GM19395 (cell line): ENCODE measurements at regions not wholly inside any gene's neighbourhood (a gene's known extent, or its start where the extent isn't known, plus 50 kb on each side); places are given as distances from the start of the nearest gene placed in this dataset.
"Not testable (repeated sequence)": the region's sequence is repeated elsewhere in the genome, so short reads cannot be mapped to it uniquely, and the experiment has no call there.

Experiments
- ATAC-seq: cut with Tn5 transposase; IDR thresholded peaks from one replicate; pipeline ENCODE4 v1.9.1; 2021; ENCODE audit warnings: mild to moderate bottlenecking, moderate library complexity; ENCODE audit not compliant: unreplicated experiment

DNA sequence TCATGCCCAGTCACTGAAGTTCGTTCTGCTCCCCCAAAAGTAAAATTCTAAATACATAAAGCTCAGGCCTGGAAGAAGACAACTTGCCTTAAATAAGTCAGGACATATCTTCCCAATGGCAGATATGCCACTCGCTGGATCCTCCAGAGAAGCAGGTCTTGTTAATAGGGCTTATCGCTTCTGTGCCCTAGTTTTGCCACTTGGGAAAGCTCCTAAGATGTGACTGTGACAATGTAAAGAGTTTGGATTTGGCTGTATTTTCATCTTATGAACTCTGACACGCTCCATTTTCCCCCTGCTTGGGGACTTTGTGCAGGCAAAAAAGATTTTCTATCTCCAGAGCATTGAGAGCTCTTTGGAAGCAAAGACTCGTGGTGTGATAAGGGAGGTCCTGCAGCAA lies 279.9 kb downstream of the WDR11 start:
- ATAC-seq, result no peak

DNA sequence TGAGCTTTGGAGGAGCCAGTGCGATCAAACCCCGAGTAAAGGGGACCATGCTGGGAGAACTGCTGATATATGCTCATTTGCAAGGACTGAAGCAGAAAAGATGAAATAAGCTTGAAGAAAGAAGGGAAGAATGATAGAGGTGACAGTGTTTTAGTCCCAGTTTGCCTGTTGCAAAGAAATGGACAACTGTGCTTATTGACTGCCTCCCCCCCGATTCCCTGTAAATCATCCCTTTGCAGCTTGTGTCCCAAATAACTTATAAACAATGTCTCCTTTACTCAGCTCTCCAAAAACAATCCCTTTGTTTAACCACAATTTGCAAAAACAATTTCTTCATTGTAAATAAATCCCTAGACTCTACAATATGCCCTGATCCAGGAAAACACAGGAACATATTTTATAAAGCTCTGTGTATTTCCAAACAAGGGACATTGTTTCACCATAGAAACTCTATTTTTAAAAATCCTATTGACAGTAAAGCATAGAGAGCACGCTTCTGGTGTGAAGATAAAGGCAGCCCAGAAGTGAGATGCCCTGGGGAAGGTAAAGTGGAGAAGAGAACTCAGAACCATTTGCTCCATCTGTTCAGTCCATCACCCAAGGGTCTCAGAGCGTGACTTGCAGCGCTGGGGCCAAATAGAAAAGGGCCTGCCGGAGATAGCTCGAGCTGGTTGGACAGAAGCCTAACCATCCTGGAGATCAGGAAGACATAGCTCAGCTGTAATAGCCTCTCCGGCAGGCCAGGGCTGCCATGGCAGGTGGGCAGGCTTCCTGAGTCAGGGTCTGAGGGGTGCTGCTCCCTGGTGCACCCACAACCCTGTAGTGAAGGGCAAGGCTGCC lies 280.5 kb downstream of the WDR11 start:
- ATAC-seq, result no peak

DNA sequence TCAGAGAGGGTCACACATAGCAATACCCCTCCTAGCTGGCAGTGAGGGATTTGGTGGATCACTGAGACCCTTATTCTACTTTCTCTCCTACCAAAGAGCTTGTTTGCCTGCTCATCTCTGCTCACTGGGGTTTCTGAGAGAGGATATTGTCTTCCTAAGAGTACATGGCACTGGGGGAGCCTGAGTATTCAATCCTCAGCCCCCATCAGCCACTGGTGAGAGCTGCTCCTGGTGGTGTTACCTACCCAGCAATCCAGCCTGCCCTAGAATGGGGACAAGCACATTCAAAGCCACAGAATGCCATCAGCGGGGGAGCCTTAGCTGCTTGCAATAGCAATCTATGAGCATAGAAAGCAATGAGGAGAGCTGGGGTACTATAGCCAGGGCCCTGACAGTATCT lies 281.1 kb downstream of the WDR11 start:
- ATAC-seq, result no peak

DNA sequence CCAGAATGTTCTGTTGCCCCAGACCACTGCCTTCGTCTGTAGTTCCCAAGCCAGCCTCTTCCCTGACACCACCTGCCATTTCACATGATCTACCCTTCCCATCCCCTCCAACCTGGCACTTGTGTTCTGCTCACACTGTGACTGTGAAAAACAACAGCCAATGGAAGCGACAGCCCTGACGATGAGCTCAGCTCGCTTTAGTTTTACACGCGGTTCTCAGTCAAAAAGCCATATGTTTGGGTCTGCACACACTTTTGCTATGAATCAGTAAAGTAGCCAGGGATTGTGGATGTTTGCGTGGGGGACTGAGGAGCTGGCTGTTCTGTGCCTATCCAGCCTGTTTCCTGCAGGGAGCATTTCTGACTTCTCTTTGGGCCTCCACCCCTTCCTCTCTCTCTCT lies 282.7 kb downstream of the WDR11 start:
- no peak for ATAC-seq

DNA sequence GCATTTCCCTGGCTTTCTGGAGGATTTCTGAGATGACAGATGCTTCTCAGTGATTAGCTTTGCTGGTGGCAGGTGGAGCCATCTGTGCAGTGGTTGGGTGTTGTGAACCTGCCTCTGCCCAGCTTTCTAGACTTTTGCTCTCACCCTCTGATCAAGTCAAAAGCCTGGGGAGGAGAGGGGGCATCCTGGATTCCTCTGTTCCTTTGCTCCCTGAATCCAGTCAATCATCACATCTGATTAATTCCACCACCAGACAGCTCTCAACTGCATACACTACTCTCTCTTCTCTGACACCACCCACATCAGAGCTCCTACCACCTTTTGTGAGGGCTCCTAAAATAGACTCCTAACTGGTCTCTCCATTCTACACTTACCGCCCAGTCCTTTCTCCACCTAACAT lies 283.5 kb downstream of the WDR11 start:
- no peak for ATAC-seq

DNA sequence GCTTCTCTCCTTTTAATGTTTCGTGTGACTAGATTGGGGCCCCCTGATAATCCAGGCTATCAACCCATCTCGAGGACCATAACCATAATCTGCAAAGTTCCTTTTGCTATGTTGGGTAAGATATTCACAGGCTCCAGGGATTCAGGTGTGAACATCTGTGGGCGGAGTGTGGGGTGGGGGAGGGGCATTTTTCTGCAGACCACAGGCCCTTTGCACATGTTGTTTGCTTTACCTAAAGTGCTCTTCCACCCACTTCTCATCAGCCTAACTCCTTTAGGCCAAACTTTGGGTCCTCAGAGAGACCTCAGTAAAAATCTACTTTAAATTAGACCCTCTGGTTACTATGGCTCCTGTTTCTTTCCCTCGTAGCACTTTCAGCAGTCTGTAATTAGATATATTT lies 284.4 kb downstream of the WDR11 start:
- ATAC-seq, result no peak

DNA sequence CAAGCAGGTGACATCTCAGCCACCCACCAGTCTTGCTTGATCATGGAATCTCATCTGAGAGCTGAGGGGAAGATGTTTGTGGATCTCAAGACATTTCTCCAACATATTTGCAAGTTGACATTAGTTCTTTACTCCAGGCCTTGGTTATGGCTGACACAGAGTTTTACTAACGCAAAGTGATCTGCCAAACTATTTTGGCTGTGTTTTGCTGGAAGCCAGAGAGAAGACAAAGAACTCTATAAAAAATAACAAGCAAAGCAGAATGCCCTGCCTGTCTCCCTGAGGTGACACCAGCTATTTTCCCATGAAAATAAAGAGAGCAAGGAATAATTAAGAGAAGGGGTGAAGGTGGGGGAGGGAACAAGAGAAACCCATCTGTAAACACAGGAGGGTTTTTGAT lies 286.4 kb downstream of the WDR11 start:
- no peak for ATAC-seq

DNA sequence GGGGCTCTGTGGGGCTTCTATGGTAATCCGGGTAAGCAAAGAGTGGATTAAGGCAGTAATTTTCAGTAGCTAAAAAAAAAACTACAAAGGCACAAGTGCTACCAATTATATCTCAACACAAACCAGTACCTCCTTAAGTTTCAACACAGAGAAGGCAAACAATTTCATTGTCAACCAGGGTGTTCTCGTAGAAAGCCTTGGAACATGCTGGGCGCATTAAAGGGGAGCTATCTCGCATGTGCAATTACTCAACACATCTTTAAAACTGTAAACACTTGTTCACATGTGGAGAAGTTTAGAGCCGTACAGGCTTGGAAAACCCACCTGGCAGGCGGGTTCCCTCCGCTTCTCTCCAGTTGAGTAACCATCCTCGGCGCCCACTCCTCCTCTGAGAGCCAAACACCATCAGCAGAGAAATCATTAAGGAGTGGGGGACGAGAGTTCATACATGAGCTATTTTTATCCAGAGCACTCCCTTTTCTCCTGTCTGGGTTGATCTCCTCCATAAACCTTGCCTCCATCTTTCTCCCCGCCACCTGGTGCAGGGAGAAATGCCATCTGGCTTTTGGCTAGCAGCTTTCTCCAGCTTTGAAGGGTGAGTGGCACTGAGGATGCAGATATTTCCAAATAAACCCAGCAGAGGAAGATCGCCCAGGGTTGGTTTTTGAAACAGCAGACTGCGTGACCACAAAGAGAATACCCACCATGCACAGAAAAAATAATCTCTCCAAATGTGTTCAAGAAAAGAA lies 287.1 kb downstream of the WDR11 start:
- ATAC-seq, result no peak

DNA sequence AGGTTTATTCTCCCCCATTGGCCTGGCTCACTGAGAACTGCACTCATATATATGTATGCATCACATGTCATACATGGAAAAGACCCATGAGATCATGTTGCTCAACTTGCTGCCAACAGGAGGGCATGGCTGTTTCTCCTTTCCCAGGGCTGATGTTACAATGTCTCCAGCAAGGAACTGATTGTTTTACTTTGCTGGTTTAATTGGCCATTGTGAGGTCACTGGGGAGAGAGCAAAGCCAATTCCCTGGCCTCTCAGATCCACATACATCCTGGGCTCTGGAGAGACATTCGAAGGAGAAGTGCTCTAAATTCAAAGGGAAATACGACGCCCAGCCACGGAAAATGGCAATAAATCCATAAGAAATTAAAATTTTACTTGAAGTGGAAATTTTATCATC lies 287.8 kb downstream of the WDR11 start:
- ATAC-seq, result no peak

DNA sequence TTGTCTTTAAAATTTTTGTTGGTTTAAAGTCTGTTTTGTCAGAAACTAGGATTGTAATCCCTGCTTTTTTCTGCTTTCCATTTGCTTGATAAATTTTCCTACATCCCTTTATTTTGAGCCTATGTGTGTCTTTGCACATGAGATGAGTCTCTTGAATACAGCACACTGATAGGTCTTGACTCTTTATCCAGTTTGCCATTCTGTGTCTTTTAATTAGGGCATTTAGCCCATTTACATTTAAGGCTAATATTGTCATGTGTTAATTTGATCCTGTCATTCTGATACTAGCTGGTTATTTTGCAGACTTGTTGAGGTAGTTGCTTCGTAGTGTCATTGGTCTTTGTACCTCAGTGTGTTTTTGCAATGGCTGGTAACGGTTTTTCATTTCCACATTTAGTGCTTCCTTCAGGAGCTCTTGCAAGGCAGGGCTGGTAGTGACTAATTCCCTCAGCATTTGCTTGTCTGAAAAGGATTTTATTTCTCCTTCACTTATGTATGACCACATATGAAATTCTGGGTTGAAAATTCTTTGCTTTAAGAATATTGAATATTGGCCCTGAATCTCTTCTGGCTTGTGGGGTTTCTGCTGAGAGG lies 294.7 kb downstream of the WDR11 start:
- not testable (repeated sequence) for ATAC-seq

DNA sequence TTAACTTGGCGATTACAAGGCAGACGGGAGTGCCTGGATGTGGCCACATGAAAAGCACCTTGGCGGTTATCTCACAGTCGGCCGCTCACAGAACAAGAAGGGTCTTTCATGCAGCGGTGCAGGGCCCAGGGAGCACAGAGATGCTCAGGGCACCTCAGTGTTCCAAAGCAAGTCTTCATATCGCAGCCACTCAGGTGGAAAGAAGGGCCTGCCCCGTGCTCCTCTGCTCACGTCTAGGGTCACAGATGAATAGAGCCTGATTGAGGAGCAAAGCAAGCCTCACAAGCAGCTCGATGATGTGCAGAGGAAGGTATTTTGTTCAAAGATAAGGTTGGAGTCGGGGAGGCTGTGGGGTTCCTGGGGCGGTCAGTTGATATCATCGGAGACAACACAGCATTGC lies 297.8 kb downstream of the WDR11 start:
- ATAC-seq, result no peak

DNA sequence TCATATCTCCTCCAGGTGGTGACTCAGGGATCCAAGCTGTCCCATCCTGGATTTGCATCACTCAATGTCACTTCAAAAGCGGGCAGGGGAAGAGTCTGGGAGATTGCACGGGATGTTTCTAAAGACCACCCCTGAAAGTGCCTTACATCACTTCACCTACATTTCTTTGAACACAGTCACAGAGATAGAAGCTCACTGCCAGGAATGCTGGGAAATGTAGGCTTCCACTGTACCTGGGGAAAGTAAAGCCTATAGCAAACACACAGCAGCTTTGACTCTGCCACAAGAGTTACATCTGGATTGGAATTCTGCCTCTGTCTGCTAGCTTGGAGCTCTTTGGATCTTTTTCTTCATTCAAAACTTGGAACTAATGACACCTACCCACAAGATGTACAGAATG lies 300.9 kb downstream of the WDR11 start:
- no peak for ATAC-seq

DNA sequence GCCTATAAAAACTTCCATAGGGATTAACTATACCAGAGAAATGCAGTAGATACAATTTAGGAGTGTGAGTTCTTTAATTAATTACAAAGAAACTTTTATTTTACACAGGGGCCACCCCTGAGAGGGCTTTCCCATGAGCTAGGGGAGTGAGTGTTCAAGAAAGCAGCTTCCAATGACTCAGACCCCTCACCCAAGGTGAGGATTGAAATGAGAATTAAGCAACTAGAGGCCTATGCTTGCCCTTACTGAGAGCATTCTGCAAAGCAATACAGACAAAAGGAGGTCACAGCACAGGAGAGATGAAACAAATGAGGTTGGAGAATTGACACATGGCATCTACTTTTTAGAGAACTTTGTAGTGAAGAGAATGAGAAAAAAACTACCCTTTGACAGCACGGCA lies 301.8 kb downstream of the WDR11 start:
- no peak for ATAC-seq

DNA sequence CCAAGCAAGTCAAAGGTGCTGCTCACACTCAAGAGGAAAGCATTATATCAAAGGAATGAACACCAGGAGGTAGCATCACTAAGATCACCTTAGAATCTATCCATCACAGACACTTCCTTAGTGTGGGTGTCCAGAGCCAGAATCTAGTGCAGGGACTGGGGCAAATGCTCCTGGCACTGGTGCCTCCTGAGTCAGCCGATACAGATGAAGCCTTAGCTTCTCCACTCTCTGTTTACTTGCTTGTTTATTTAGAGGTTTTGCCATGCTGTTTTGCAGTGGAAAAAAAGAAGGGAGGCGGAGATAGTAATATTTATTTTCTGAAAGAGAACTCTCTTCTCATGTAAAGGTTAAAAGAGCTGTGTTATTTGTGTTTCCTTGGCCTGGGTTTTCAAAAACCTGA lies 303.1 kb downstream of the WDR11 start:
- no peak for ATAC-seq

DNA sequence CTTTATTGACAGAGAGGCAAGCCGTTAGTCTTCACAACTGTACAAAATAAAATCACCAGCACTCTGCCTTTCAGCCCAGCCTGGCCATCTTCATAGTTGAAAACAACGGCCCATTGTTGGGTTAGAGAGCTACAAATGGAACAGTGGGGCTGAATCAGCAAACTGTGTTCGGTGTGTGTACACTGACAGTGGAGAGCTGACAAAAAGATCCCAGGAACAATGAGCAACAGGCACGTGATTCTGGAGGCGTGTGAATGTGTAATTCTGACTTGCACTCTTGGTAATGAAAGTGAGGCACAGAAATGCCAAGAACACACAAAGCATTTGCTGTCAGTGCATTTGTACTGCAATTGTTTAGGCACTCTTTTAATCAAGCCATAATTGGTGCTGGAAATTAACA lies 303.7 kb downstream of the WDR11 start:
- no peak for ATAC-seq

DNA sequence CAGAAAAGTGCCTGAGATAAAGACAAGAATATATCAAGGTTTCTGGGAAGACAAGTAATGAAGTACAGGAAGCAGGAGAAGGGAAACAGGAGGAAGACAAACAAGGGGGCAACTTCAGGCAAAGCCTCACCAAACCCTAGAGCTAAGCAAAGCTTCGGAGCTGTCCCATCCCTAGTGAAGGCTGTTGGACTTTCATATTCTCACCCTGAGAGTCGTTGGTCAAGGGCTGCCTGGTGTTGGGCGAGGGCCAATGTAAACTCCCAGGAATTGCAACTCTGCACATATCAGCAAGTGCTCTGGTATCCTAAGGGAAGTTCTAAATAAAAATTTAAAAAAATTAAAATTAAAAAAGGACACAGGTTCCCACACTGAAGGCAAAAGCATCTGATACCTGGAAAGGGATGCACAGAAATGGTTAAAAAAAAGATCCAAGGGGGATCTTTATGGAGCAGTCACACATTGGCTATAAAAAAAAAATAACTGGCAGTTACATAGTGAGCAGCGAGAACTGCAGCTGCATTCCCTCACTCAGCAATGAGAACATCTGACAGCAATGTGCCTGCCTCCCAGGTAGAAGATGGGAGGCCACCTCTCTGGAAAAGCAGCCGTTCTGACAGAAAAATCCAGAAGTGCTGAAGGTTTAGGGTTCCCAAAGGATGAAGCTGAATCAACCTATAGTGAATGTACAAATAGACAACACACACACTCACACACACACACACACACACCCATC lies 304.7 kb downstream of the WDR11 start:
- no peak for ATAC-seq

DNA sequence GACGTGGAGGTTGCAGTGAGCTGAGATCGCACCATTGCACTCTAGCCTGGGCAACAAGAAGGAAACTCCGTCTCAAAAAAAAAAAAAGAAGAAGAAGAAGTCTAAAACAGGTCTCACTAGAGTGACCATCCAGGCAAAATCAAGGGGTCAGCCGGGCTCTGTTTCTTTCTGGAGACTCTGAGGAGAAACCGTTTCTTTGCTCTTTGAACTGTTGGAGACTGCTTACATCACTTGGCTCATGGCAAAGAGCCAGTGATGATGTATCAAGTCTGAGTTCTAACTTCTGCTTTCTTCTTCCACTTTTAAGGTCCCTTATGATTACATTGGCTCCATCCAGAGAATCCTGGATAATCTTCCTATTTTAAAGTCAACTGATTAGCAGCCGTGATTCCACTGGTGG lies 306.8 kb downstream of the WDR11 start:
- no peak for ATAC-seq

DNA sequence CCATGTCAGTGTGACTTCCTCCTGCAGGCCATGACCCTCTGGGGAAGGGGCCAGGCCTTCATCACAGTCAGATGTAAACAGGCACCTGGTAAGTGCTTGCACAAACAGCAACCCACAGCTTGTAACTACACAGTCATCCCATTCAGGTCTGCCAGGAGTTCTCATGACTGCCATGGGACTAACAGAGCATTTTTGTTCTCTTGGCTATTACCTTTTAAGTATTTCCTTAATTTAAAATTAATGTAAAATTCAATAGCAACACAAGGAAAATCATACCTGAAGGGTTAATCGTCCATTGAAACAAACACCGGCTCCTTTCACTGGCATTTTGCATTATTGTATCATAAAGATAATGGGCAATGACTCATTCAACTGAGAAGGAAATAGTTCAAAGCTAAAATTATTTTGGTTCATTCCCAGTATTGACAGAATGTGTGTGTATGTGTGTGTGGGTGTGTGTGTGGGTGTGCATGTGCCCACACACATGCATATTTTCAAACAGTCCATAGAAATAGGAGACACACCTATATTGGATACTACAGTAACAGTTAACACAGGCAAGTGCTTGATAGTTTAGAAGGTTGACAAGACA lies 307.9 kb downstream of the WDR11 start:
- ATAC-seq, result no peak

DNA sequence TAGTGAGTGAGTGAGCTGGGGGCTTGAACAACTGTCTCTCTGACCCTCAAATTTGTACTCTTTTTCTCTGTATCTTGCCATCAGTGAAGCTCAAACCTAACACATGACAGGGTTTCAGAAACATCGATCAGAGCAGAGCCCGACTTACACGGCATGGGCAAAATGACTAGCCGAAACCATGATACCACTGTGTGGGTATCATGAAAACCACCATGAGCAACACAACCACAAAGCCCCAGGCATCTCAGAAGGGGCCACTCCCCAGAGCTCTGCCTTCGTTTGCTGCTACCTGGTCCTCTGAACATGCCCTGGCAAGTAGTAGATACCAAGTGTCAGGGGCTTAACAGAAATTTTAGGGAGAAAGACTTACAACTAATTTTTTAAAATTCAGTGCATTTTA lies 308.5 kb downstream of the WDR11 start:
- no peak for ATAC-seq

DNA sequence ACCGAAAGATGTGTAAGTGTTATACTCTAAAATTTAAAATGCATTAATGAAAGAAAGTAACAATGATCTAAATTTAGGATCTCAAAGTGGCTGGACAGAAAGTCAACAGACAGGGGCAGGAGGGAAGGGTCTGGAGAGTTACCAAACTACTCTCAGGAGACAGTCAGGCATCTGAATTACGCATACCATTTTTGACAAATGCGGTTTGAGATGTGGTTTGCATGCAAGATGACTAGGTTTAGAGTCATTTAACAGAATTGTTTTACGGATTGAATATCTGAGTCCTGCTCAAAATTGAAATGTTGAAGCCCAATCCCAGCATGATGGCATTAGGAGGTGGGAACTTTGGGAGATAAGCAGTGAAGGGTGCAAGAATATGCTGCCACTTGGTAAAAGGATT lies 314.1 kb downstream of the WDR11 start:
- no peak for ATAC-seq
